Pancreas (tissue), 10 donors: ENCODE measurements at regions not wholly inside any gene's neighbourhood (a gene's known extent, or its start where the extent isn't known, plus 50 kb on each side); places are given as distances from the start of the nearest gene placed in this dataset.

ENCODE experiments used
- ATAC-seq, 4 donors: fragments of 200-7000 bp; cut with Tn5 transposase; one replicate each; pipeline versions ENCODE4 v1.8.0 to v1.9.1; 2020; ENCODE audit warnings: mild to moderate bottlenecking in 4 of 4, moderate library complexity in 4 of 4
- DNase-seq, 6 donors: peaks; one replicate each; pipeline ENCODE4 v3.0.0-alpha.2; 2020
- FAIRE-seq: peaks from 2 replicates; lab custom pipeline; 2012; peaks lifted over from hg19 to GRCh38; lab: Jason Lieb, UNC
- H3K27ac ChIP-seq, 4 donors: fragments of 200-600 bp; sonication (generic); 1 replicate in 3 of 4; 2 replicates in 1 of 4; pipeline versions ENCODE4 v1.5.0 to v1.8.0; 2020
- H3K27me3 ChIP-seq, 4 donors: fragments of 200-600 bp; one replicate each; pipeline ENCODE4 v1.8.0; 2021
- H3K36me3 ChIP-seq, 3 donors: fragments of 200-600 bp; sonication (generic) in 1 of 3; one replicate each; pipeline versions ENCODE4 v1.5.0 to v1.8.0; 2020 to 2021
- H3K4me1 ChIP-seq, 3 donors: fragments of 200-600 bp; one replicate each; pipeline ENCODE4 v1.8.0; 2021
- H3K4me3 ChIP-seq, 4 donors: fragments of 200-600 bp; sonication (generic) in 2 of 4; one replicate each; pipeline versions ENCODE4 v1.5.0 to v1.8.0; 2020 to 2021
- H3K9me3 ChIP-seq, 4 donors: fragments of 200-600 bp; one replicate each; pipeline ENCODE4 v1.8.0; 2021
- WGBS, 2 donors: extraction: QIAGEN DNeasy Blood & Tissue Kit; methylation state at CpG; one replicate each; pipeline ENCODE4 v1.1.7; 2013; 5-methylcytosine and 5-hydroxymethylcytosine counted together
- intact Hi-C, 3 donors: fragments of 100-400 bp; cut with DNase I; formaldehyde crosslinking; loops; one replicate each; pipeline versions ENCODE4 v1.11.1 to v1.14.2; 2022
- TF ChIP-seq, protein P1 (sequence below), 4 donors: fragments of 200-600 bp; sonication (generic) in 3 of 4; IDR thresholded peaks; one replicate each; pipeline versions ENCODE4 v1.5.0 to v1.8.0; 2021; ENCODE audit warnings: antibody characterized with exemption in 4 of 4
- donor health status: healthy with polysubstance abuse.
- donor health status: DM: no; HTN: no; CAD: no; lungs with moderate emphysema.
- donor health status: DM: no; HTN: no; CAD: no.
- donor health status: control.
- donor health status: control.
- donor health status: Bipolar disorder and iron deficiency.
- donor health status: DM: yes; HTN: yes; CAD: no.
- donor health status: DM: no; HTN: no; CAD: no.
- donor health status: DM: no; HTN: no; CAD: no.
- donor health status: DM: yes; HTN: yes; CAD: no.

GRCh38 chr3:59658866-59659265 lies 609.0 kb upstream of the CFAP20DC start:
- Histone ChIP-seq H3K9me3 (no peaks in the 10 kb centered on the region), H3K36me3 (no peaks in the 10 kb centered on the region), H3K27me3 (no peaks in the 10 kb centered on the region), H3K4me3 (no peak overlapping the region), H3K4me1 (no peaks in the 10 kb centered on the region), H3K27ac (no peak overlapping the region)
- DNase-seq (no peak), FAIRE-seq (no peak), ATAC-seq (no peak)
- TF ChIP-seq, protein P1, sequence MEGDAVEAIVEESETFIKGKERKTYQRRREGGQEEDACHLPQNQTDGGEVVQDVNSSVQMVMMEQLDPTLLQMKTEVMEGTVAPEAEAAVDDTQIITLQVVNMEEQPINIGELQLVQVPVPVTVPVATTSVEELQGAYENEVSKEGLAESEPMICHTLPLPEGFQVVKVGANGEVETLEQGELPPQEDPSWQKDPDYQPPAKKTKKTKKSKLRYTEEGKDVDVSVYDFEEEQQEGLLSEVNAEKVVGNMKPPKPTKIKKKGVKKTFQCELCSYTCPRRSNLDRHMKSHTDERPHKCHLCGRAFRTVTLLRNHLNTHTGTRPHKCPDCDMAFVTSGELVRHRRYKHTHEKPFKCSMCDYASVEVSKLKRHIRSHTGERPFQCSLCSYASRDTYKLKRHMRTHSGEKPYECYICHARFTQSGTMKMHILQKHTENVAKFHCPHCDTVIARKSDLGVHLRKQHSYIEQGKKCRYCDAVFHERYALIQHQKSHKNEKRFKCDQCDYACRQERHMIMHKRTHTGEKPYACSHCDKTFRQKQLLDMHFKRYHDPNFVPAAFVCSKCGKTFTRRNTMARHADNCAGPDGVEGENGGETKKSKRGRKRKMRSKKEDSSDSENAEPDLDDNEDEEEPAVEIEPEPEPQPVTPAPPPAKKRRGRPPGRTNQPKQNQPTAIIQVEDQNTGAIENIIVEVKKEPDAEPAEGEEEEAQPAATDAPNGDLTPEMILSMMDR (IDR thresholded peaks at IDR 0.05), result no peak
- WGBS, 2 donors, result 87 to 91% methylated on average over 2 of the region's 2 CpGs
- intact Hi-C loops, result no loop called here

DNA sequence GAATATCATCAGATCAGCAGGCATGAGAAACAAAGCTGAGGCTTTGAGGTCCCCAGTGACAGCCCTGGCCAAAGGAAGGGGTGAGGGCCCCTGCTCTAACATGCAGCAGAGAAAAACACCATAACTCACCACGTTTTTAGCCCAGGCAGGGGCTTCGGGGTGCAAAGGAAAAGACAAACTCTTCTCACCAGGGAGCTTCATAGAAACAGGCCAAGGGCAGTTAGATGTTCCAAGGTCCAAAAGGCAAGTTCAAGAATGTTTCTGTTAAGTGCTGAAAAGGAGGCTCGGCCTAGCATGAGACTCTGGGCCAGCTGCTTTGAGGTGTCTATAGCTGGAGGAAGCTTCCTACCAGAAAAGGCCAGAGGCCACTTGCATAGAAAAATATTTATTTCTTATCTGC lies 608.4 kb upstream of the CFAP20DC start:
- no peak for ATAC-seq
- no peaks in the 10 kb centered on the region for H3K9me3 ChIP-seq
- no peak overlapping the region for H3K27ac ChIP-seq
- no peaks in the 10 kb centered on the region for H3K4me1 ChIP-seq
- no peak overlapping the region for H3K4me3 ChIP-seq
- WGBS, 2 donors, result 66 to 68% methylated on average over 3 of the region's 3 CpGs
- H3K27me3 ChIP-seq, result no peaks in the 10 kb centered on the region
- intact Hi-C loops, result no loop called here
- no peaks in the 10 kb centered on the region for H3K36me3 ChIP-seq
- FAIRE-seq, result no peak
- DNase-seq, result no peak
- TF ChIP-seq, protein P1 (IDR thresholded peaks at IDR 0.05), result no peak

DNA sequence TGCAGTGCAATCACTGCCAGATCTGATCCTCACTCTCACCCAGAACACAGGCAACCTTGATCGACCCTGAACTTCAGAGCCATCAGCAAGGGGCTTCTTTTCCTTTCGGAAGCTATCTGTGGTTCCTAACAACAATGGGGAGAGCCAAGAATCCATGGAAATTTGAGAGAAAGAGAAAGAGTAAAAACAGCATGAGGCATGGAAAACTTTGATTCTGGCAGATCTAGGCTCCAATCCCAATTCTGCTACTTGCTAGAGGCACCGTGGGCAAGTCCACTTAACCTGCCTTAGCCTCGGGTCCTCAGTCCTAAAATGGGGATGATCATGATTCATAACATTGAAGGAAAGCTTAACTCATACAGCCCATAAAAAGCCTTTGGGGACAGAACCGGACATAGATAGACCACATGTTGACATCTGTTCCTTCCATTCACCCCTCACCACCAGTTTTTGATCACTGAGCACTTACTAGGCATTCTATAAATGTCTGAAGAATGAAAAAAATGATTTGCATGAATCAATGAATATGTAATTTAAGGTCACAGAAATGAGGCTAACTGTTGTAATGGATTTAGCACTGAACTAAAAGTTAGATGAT lies 605.7 kb upstream of the CFAP20DC start:
- FAIRE-seq (no peak), DNase-seq (no peak), ATAC-seq (no peak)
- H3K4me1 ChIP-seq, result no peaks in the 10 kb centered on the region
- TF ChIP-seq, protein P1 (IDR thresholded peaks at IDR 0.05), result no peak
- H3K27me3 ChIP-seq, result no peaks in the 10 kb centered on the region
- H3K9me3 ChIP-seq, result no peaks in the 10 kb centered on the region
- H3K4me3 ChIP-seq, result no peak overlapping the region
- no peak overlapping the region for H3K27ac ChIP-seq
- intact Hi-C loops, result no loop called here
- H3K36me3 ChIP-seq, result no peaks in the 10 kb centered on the region
- 75 to 77% methylated on average over 5 of the region's 5 CpGs for WGBS, 2 donors

- Histone ChIP-seq H3K4me1 (no peaks in the 10 kb centered on the region), H3K9me3 (no peaks in the 10 kb centered on the region), H3K27me3 (no peaks in the 10 kb centered on the region), H3K27ac (no peak overlapping the region), H3K36me3 (no peaks in the 10 kb centered on the region), H3K4me3 (no peak overlapping the region)
- DNase-seq (no peak), FAIRE-seq (no peak), ATAC-seq (no peak)
- 67 to 68% methylated on average over 12 of the region's 12 CpGs for WGBS, 2 donors
- intact Hi-C loops, result no loop called here
- TF ChIP-seq, protein P1 (IDR thresholded peaks at IDR 0.05), result no peak
Observed at GRCh38 chr3:59654480-59655417, 604.9 kb upstream of the CFAP20DC start.

DNA sequence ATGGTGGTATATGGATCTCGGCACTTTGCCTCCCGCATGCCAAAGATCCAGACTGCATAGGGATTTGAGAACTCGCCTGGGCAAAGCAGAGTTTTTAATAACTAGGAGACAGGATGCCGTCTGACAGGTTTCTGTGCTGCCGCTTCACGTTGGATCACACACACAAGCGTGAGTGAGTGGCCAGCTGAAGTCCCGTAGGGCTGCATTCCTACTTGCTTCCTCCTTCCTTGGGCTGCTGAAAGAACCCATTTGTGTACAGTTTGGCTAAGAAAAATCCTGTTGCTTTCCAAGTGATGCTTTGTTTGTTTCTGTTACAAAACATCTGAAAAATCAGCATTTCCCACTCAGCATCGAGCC lies 604.3 kb upstream of the CFAP20DC start:
- WGBS, 2 donors, result 34 to 36% methylated on average over 9 of the region's 9 CpGs
- Histone ChIP-seq H3K9me3 (no peaks in the 10 kb centered on the region), H3K36me3 (no peaks in the 10 kb centered on the region), H3K27ac (peak overlapping the region in 1 of 4 donors; percentile 50), H3K27me3 (no peaks in the 10 kb centered on the region), H3K4me3 (no peak overlapping the region), H3K4me1 (no peaks in the 10 kb centered on the region)
- peak in 3 of 6 donors; percentile 16 to 35 (median 26) for DNase-seq
- intact Hi-C loops, result no loop called here
- peak in 3 of 4 donors; percentile 78 to 84 (median 83) for ATAC-seq
- FAIRE-seq, result no peak
- TF ChIP-seq, protein P1 (IDR thresholded peaks at IDR 0.05), result no peak
